ENCODE measurements at regions not wholly inside any gene's neighbourhood (a gene's known extent, or its start where the extent isn't known, plus 50 kb on each side); places are given as distances from the start of the nearest gene placed in this dataset.
"Not testable (repeated sequence)": the region's sequence is repeated elsewhere in the genome, so short reads cannot be mapped to it uniquely, and the experiment has no call there.

- peaks cover 21% of the 10 kb centered on the region for H3K9me3 Mint-ChIP-seq
- no peak for DNase-seq (ENCODE audit: low spot score in 2 of 2, unreplicated experiment in 2 of 2)
- peaks cover 8% of the 10 kb centered on the region for H3K4me1 Mint-ChIP-seq
- H3K36me3 Mint-ChIP-seq, result no peaks in the 10 kb centered on the region
- no peaks in the 10 kb centered on the region for H3K27me3 Mint-ChIP-seq (ENCODE audit: low read depth)
- H3K4me3 Mint-ChIP-seq, result no peak overlapping the region
- H3K27ac Mint-ChIP-seq, result no peak overlapping the region
- no peak for TF ChIP-seq CTCF (IDR thresholded peaks at IDR 0.05; ENCODE audit: unreplicated experiment)
Measured at GRCh38 chr7:73931502-73931901, 70.5 kb downstream of the TMEM270 start.

GRCh38 chr7:73932364-73932763 is 71.4 kb downstream of the TMEM270 start:
- Mint-ChIP-seq H3K36me3 (no peaks in the 10 kb centered on the region), H3K4me1 (peaks cover 8% of the 10 kb centered on the region), H3K9me3 (peaks cover 16% of the 10 kb centered on the region), H3K27ac (no peak overlapping the region), H3K27me3 (ENCODE audit: low read depth) (no peaks in the 10 kb centered on the region), H3K4me3 (no peak overlapping the region)
- TF ChIP-seq CTCF (IDR thresholded peaks at IDR 0.05; ENCODE audit: unreplicated experiment), result no peak
- no peak for DNase-seq (ENCODE audit: low spot score in 2 of 2, unreplicated experiment in 2 of 2)

- no peak for DNase-seq (ENCODE audit: low spot score in 2 of 2, unreplicated experiment in 2 of 2)
- Mint-ChIP-seq H3K36me3 (no peaks in the 10 kb centered on the region), H3K27me3 (ENCODE audit: low read depth) (no peaks in the 10 kb centered on the region), H3K4me3 (no peak overlapping the region), H3K27ac (no peak overlapping the region), H3K9me3 (peaks cover 15% of the 10 kb centered on the region), H3K4me1 (peaks cover 8% of the 10 kb centered on the region)
- TF ChIP-seq CTCF (IDR thresholded peaks at IDR 0.05; ENCODE audit: unreplicated experiment), result no peak
Measured at GRCh38 chr7:73933091-73933490, 72.1 kb downstream of the TMEM270 start.

- no peaks in the 10 kb centered on the region for H3K4me1 Mint-ChIP-seq
- no peak overlapping the region for H3K4me3 Mint-ChIP-seq
- TF ChIP-seq CTCF (IDR thresholded peaks at IDR 0.05; ENCODE audit: unreplicated experiment), result no peak
- no peak for DNase-seq (ENCODE audit: low spot score in 2 of 2, unreplicated experiment in 2 of 2)
- peaks cover 5% of the 10 kb centered on the region for H3K36me3 Mint-ChIP-seq
- no peak overlapping the region for H3K27ac Mint-ChIP-seq
- H3K9me3 Mint-ChIP-seq, result peaks cover 30% of the 10 kb centered on the region
- H3K27me3 Mint-ChIP-seq (ENCODE audit: low read depth), result no peaks in the 10 kb centered on the region
Measured at GRCh38 chr7:73936967-73937366, 76.0 kb downstream of the TMEM270 start.

GRCh38 chr7:73937650-73938049 is 76.7 kb downstream of the TMEM270 start:
- H3K27ac Mint-ChIP-seq, result not testable (repeated sequence)

GRCh38 chr7:73939528-73939927 is 78.6 kb downstream of the TMEM270 start:
- H3K27ac Mint-ChIP-seq, result no peak overlapping the region
- H3K27me3 Mint-ChIP-seq (ENCODE audit: low read depth), result no peaks in the 10 kb centered on the region
- peaks cover 5% of the 10 kb centered on the region for H3K36me3 Mint-ChIP-seq
- no peak for TF ChIP-seq CTCF (IDR thresholded peaks at IDR 0.05; ENCODE audit: unreplicated experiment)
- no peak for DNase-seq (ENCODE audit: low spot score in 2 of 2, unreplicated experiment in 2 of 2)
- H3K4me1 Mint-ChIP-seq, result no peaks in the 10 kb centered on the region
- H3K4me3 Mint-ChIP-seq, result no peak overlapping the region
- H3K9me3 Mint-ChIP-seq, result peaks cover 22% of the 10 kb centered on the region

More at GRCh38 chr7:73937650-73938049, 76.7 kb downstream of the TMEM270 start:
- H3K4me3 Mint-ChIP-seq; DNase-seq (ENCODE audit: low spot score in 2 of 2, unreplicated experiment in 2 of 2); H3K36me3 Mint-ChIP-seq; H3K27me3 Mint-ChIP-seq (ENCODE audit: low read depth); H3K4me1 Mint-ChIP-seq: not testable (repeated sequence)
- peaks cover 26% of the 10 kb centered on the region for H3K9me3 Mint-ChIP-seq
